ENCODE measurements at regions not wholly inside any gene's neighbourhood (a gene's known extent, or its start where the extent isn't known, plus 50 kb on each side); places are given as distances from the start of the nearest gene placed in this dataset.

- TF ChIP-seq NFE2L2 (IDR thresholded peaks at IDR 0.05; ENCODE audit: low read depth, low read length) (no peak), POLR2A (IDR thresholded peaks at IDR 0.05; ENCODE audit: low read depth, low read length) (no peak), SMC3 (IDR thresholded peaks at IDR 0.05; ENCODE audit: low read depth, low read length) (no peak), RFX5 (IDR thresholded peaks at IDR 0.05; ENCODE audit: low read depth, low read length) (no peak), BHLHE40 (IDR thresholded peaks at IDR 0.05; ENCODE audit: low read depth, low read length) (no peak), CHD1 (IDR thresholded peaks at IDR 0.05; ENCODE audit: low read depth, low read length) (no peak), RAD21 (IDR thresholded peaks at IDR 0.05; ENCODE audit: low read length) (no peak), MXI1 (IDR thresholded peaks at IDR 0.05; ENCODE audit: borderline replicate concordance, low read depth, low read length) (no peak)
- TF ChIP-seq, protein P1, sequence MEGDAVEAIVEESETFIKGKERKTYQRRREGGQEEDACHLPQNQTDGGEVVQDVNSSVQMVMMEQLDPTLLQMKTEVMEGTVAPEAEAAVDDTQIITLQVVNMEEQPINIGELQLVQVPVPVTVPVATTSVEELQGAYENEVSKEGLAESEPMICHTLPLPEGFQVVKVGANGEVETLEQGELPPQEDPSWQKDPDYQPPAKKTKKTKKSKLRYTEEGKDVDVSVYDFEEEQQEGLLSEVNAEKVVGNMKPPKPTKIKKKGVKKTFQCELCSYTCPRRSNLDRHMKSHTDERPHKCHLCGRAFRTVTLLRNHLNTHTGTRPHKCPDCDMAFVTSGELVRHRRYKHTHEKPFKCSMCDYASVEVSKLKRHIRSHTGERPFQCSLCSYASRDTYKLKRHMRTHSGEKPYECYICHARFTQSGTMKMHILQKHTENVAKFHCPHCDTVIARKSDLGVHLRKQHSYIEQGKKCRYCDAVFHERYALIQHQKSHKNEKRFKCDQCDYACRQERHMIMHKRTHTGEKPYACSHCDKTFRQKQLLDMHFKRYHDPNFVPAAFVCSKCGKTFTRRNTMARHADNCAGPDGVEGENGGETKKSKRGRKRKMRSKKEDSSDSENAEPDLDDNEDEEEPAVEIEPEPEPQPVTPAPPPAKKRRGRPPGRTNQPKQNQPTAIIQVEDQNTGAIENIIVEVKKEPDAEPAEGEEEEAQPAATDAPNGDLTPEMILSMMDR (conservative IDR thresholded peaks at IDR 0.05; ENCODE audit: low read depth, low read length), result no peak
- TF ChIP-seq, protein P2, sequence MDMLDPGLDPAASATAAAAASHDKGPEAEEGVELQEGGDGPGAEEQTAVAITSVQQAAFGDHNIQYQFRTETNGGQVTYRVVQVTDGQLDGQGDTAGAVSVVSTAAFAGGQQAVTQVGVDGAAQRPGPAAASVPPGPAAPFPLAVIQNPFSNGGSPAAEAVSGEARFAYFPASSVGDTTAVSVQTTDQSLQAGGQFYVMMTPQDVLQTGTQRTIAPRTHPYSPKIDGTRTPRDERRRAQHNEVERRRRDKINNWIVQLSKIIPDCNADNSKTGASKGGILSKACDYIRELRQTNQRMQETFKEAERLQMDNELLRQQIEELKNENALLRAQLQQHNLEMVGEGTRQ (IDR thresholded peaks at IDR 0.05; ENCODE audit: low read depth, low read length), result no peak
- TF ChIP-seq, protein P3, sequence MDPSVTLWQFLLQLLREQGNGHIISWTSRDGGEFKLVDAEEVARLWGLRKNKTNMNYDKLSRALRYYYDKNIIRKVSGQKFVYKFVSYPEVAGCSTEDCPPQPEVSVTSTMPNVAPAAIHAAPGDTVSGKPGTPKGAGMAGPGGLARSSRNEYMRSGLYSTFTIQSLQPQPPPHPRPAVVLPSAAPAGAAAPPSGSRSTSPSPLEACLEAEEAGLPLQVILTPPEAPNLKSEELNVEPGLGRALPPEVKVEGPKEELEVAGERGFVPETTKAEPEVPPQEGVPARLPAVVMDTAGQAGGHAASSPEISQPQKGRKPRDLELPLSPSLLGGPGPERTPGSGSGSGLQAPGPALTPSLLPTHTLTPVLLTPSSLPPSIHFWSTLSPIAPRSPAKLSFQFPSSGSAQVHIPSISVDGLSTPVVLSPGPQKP (IDR thresholded peaks at IDR 0.05; ENCODE audit: borderline replicate concordance, low read depth, low read length), result no peak
Observed at GRCh38 chr10:109386921-109387320, 536.4 kb downstream of the XPNPEP1 start.

Data from IMR-90 (cell line).